Mesothelial cell of epicardium (in vitro differentiated cells): ENCODE measurements at regions not wholly inside any gene's neighbourhood (a gene's known extent, or its start where the extent isn't known, plus 50 kb on each side); places are given as distances from the start of the nearest gene placed in this dataset.

ENCODE experiments used
- DNase-seq, 2 experiments: peaks; one replicate each; pipeline ENCODE4 v3.0.0; 2021; ENCODE audit warnings: low spot score in 2 of 2; ENCODE audit not compliant: unreplicated experiment in 2 of 2
- H3K27ac Mint-ChIP-seq: 2 replicates; pipeline ENCODE4 v1.8.0; 2021; ENCODE audit warnings: mixed read lengths
- H3K27me3 Mint-ChIP-seq: 2 replicates; pipeline ENCODE4 v1.8.0; 2021; ENCODE audit warnings: low read depth, mixed read lengths
- H3K36me3 Mint-ChIP-seq: 2 replicates; pipeline ENCODE4 v1.8.0; 2021; ENCODE audit warnings: mixed read lengths
- H3K4me1 Mint-ChIP-seq: 2 replicates; pipeline ENCODE4 v1.8.0; 2021; ENCODE audit warnings: mixed read lengths
- H3K4me3 Mint-ChIP-seq: 2 replicates; pipeline ENCODE4 v1.8.0; 2021; ENCODE audit warnings: mild to moderate bottlenecking, moderate library complexity, mixed read lengths
- H3K9me3 Mint-ChIP-seq: 2 replicates; pipeline ENCODE4 v1.8.0; 2021; ENCODE audit warnings: mixed read lengths
- CTCF ChIP-seq: fragments of 200-600 bp; sonication (generic); IDR thresholded peaks from one replicate; pipeline ENCODE4 v1.5.0; 2021; ENCODE audit warnings: antibody characterized with exemption; ENCODE audit not compliant: unreplicated experiment

- Mint-ChIP-seq H3K4me3 (no peak overlapping the region), H3K36me3 (peaks cover 2% of the 10 kb centered on the region), H3K4me1 (no peaks in the 10 kb centered on the region), H3K9me3 (peaks cover 20% of the 10 kb centered on the region), H3K27me3 (no peaks in the 10 kb centered on the region), H3K27ac (no peak overlapping the region)
- no peak for DNase-seq
- no peak for TF ChIP-seq CTCF
Measured at GRCh38 chr13:34335014-34336007, 517.4 kb downstream of the RFC3 start.

GRCh38 chr13:34338102-34338501, 520.2 kb downstream of the RFC3 start:
- Mint-ChIP-seq H3K27me3 (no peaks in the 10 kb centered on the region), H3K9me3 (peaks cover under 1% of the 10 kb centered on the region), H3K4me1 (no peaks in the 10 kb centered on the region), H3K36me3 (no peaks in the 10 kb centered on the region), H3K27ac (no peak overlapping the region), H3K4me3 (no peak overlapping the region)
- no peak for DNase-seq
- no peak for TF ChIP-seq CTCF

- H3K36me3 Mint-ChIP-seq = no peaks in the 10 kb centered on the region
- no peak for DNase-seq
- H3K4me3 Mint-ChIP-seq = no peak overlapping the region
- no peaks in the 10 kb centered on the region for H3K9me3 Mint-ChIP-seq
- no peak overlapping the region for H3K27ac Mint-ChIP-seq
- H3K4me1 Mint-ChIP-seq = peaks cover 9% of the 10 kb centered on the region
- no peak for TF ChIP-seq CTCF
- H3K27me3 Mint-ChIP-seq = no peaks in the 10 kb centered on the region
Measured at GRCh38 chr13:34340534-34340933, 522.6 kb downstream of the RFC3 start.

- H3K36me3 Mint-ChIP-seq = no peaks in the 10 kb centered on the region
- TF ChIP-seq CTCF = no peak
- peaks cover 32% of the 10 kb centered on the region for H3K4me1 Mint-ChIP-seq
- no peak overlapping the region for H3K27ac Mint-ChIP-seq
- no peaks in the 10 kb centered on the region for H3K9me3 Mint-ChIP-seq
- no peaks in the 10 kb centered on the region for H3K27me3 Mint-ChIP-seq
- no peak for DNase-seq
- no peak overlapping the region for H3K4me3 Mint-ChIP-seq
Measured at GRCh38 chr13:34343413-34343940, 525.5 kb downstream of the RFC3 start.

- H3K27ac Mint-ChIP-seq = no peak overlapping the region
- H3K36me3 Mint-ChIP-seq = no peaks in the 10 kb centered on the region
- no peak for TF ChIP-seq CTCF
- H3K4me3 Mint-ChIP-seq = no peak overlapping the region
- H3K27me3 Mint-ChIP-seq = no peaks in the 10 kb centered on the region
- H3K4me1 Mint-ChIP-seq = peaks cover 32% of the 10 kb centered on the region
- no peak for DNase-seq
- H3K9me3 Mint-ChIP-seq = no peaks in the 10 kb centered on the region
Measured at GRCh38 chr13:34344816-34345215, 526.9 kb downstream of the RFC3 start.
